ENCODE measurements at regions not wholly inside any gene's neighbourhood (a gene's known extent, or its start where the extent isn't known, plus 50 kb on each side); places are given as distances from the start of the nearest gene placed in this dataset.
A peak's percentile ranks its signal among the peaks of the same experiment; 100 is the strongest.

GRCh38 chr2:64820901-64821300 is 167.2 kb upstream of the SERTAD2 start:
- H3K27me3 ChIP-seq, result no peaks in the 10 kb centered on the region
- H3K4me2 ChIP-seq, result no peak overlapping the region
- H3K9ac ChIP-seq, result no peak overlapping the region
- no peaks in the 10 kb centered on the region for H3K36me3 ChIP-seq
- H3K27ac ChIP-seq, result no peak overlapping the region
- peaks cover 21% of the 10 kb centered on the region for H3K4me1 ChIP-seq
- H4K20me1 ChIP-seq, result no peaks in the 10 kb centered on the region
- no peaks in the 10 kb centered on the region for H3K9me3 ChIP-seq
- H3K4me3 ChIP-seq, result no peak overlapping the region
- TF ChIP-seq Cebpa-rat (IDR thresholded peaks at IDR 0.05), result no peak

GRCh38 chr2:64823794-64824193 is 165.4 kb upstream of the SLC1A4 start:
- Histone ChIP-seq H3K9me3 (no peaks in the 10 kb centered on the region), H3K27me3 (no peaks in the 10 kb centered on the region), H3K4me3 (no peak overlapping the region), H4K20me1 (no peaks in the 10 kb centered on the region), H3K4me1 (peaks cover 19% of the 10 kb centered on the region), H3K9ac (no peak overlapping the region), H3K27ac (no peak overlapping the region), H3K36me3 (no peaks in the 10 kb centered on the region), H3K4me2 (no peak overlapping the region)
- TF ChIP-seq Cebpa-rat (IDR thresholded peaks at IDR 0.05), result no peak

- no peak for TF ChIP-seq Cebpa-rat (IDR thresholded peaks at IDR 0.05)
- Histone ChIP-seq H3K27me3 (no peaks in the 10 kb centered on the region), H3K27ac (no peak overlapping the region), H3K4me3 (no peak overlapping the region), H3K9ac (no peak overlapping the region), H3K9me3 (no peaks in the 10 kb centered on the region), H3K4me2 (no peak overlapping the region), H4K20me1 (no peaks in the 10 kb centered on the region), H3K4me1 (peaks cover 10% of the 10 kb centered on the region), H3K36me3 (no peaks in the 10 kb centered on the region)
These were observed 163.2 kb upstream of the SLC1A4 start for GRCh38 chr2:64825831-64826491.

GRCh38 chr2:64826703-64827102 is 162.5 kb upstream of the SLC1A4 start:
- Histone ChIP-seq H3K27ac (no peak overlapping the region), H3K27me3 (no peaks in the 10 kb centered on the region), H3K9me3 (no peaks in the 10 kb centered on the region), H3K36me3 (no peaks in the 10 kb centered on the region), H4K20me1 (no peaks in the 10 kb centered on the region), H3K4me2 (no peak overlapping the region), H3K4me3 (no peak overlapping the region), H3K4me1 (peaks cover 10% of the 10 kb centered on the region), H3K9ac (no peak overlapping the region)
- TF ChIP-seq Cebpa-rat (IDR thresholded peaks at IDR 0.05), result no peak

GRCh38 chr2:64828261-64828660 is 160.9 kb upstream of the SLC1A4 start:
- Histone ChIP-seq H3K9ac (no peak overlapping the region), H3K27me3 (no peaks in the 10 kb centered on the region), H3K4me3 (no peak overlapping the region), H3K36me3 (no peaks in the 10 kb centered on the region), H4K20me1 (no peaks in the 10 kb centered on the region), H3K4me1 (peaks cover 5% of the 10 kb centered on the region), H3K4me2 (no peak overlapping the region), H3K9me3 (no peaks in the 10 kb centered on the region), H3K27ac (no peak overlapping the region)
- no peak for TF ChIP-seq Cebpa-rat (IDR thresholded peaks at IDR 0.05)

- no peak overlapping the region for H3K4me2 ChIP-seq
- no peaks in the 10 kb centered on the region for H3K27me3 ChIP-seq
- no peak overlapping the region for H3K27ac ChIP-seq
- no peak overlapping the region for H3K9ac ChIP-seq
- H3K4me1 ChIP-seq, result no peaks in the 10 kb centered on the region
- H3K4me3 ChIP-seq, result no peak overlapping the region
- H4K20me1 ChIP-seq, result no peaks in the 10 kb centered on the region
- H3K36me3 ChIP-seq, result no peaks in the 10 kb centered on the region
- no peak for TF ChIP-seq Cebpa-rat (IDR thresholded peaks at IDR 0.05)
- H3K9me3 ChIP-seq, result no peaks in the 10 kb centered on the region
These were observed 159.7 kb upstream of the SLC1A4 start for GRCh38 chr2:64829525-64829924.

- Histone ChIP-seq H3K4me3 (no peak overlapping the region), H3K9ac (no peak overlapping the region), H3K4me2 (no peak overlapping the region)
These were observed 157.8 kb upstream of the SLC1A4 start for GRCh38 chr2:64831134-64831976.

GRCh38 chr2:64831977-64832328 is 157.2 kb upstream of the SLC1A4 start:
- no peak overlapping the region for H3K27ac ChIP-seq
- H3K4me1 ChIP-seq, result peaks cover 3% of the 10 kb centered on the region; the same call in 1 of the 2 replicates

More at GRCh38 chr2:64831134-64831976, 157.8 kb upstream of the SLC1A4 start:
- no peak for TF ChIP-seq Cebpa-rat (IDR thresholded peaks at IDR 0.05)
- Histone ChIP-seq H3K27ac (no peak overlapping the region), H3K36me3 (no peaks in the 10 kb centered on the region), H3K4me1 (no peaks in the 10 kb centered on the region), H3K9me3 (no peaks in the 10 kb centered on the region), H3K27me3 (no peaks in the 10 kb centered on the region), H4K20me1 (no peaks in the 10 kb centered on the region)

GRCh38 chr2:64832936-64833335 is 156.3 kb upstream of the SLC1A4 start:
- H3K4me3 ChIP-seq, result no peak overlapping the region
- H3K4me1 ChIP-seq, result peaks cover 11% of the 10 kb centered on the region
- H3K9me3 ChIP-seq, result no peaks in the 10 kb centered on the region
- no peak for TF ChIP-seq Cebpa-rat (IDR thresholded peaks at IDR 0.05)
- H3K27me3 ChIP-seq, result no peaks in the 10 kb centered on the region
- H3K36me3 ChIP-seq, result no peaks in the 10 kb centered on the region
- no peaks in the 10 kb centered on the region for H4K20me1 ChIP-seq
- no peak overlapping the region for H3K4me2 ChIP-seq
- no peak overlapping the region for H3K27ac ChIP-seq
- H3K9ac ChIP-seq, result no peak overlapping the region

More at GRCh38 chr2:64831977-64832328, 157.2 kb upstream of the SLC1A4 start:
- no peaks in the 10 kb centered on the region for H3K36me3 ChIP-seq
- H3K4me3 ChIP-seq, result no peak overlapping the region
- TF ChIP-seq Cebpa-rat (IDR thresholded peaks at IDR 0.05), result no peak
- no peaks in the 10 kb centered on the region for H4K20me1 ChIP-seq
- no peak overlapping the region for H3K9ac ChIP-seq
- H3K27me3 ChIP-seq, result no peaks in the 10 kb centered on the region
- H3K9me3 ChIP-seq, result no peaks in the 10 kb centered on the region
- H3K4me2 ChIP-seq, result no peak overlapping the region

- Histone ChIP-seq H4K20me1 (no peaks in the 10 kb centered on the region), H3K27me3 (no peaks in the 10 kb centered on the region), H3K4me3 (no peak overlapping the region), H3K27ac (no peak overlapping the region), H3K9me3 (no peaks in the 10 kb centered on the region), H3K9ac (no peak overlapping the region), H3K4me2 (peak overlapping the region; percentile 30; the same call in 1 of the 2 replicates), H3K4me1 (peaks cover 44% of the 10 kb centered on the region), H3K36me3 (no peaks in the 10 kb centered on the region)
- no peak for TF ChIP-seq Cebpa-rat (IDR thresholded peaks at IDR 0.05)
These were observed 152.6 kb upstream of the SLC1A4 start for GRCh38 chr2:64836566-64836965.

All from BLaER1 (cell line).